GM12865 (cell line): ENCODE measurements at regions not wholly inside any gene's neighbourhood (a gene's known extent, or its start where the extent isn't known, plus 50 kb on each side); places are given as distances from the start of the nearest gene placed in this dataset.

ENCODE experiments used
- DNase-seq: peaks from one replicate; pipeline ENCODE4 v3.0.0; 2010; ENCODE audit warnings: low read depth
- H3K4me3 ChIP-seq: 2 replicates; pipeline ENCODE4 v1.5.1; 2011; ENCODE audit warnings: mild to moderate bottlenecking, low read depth, low read length, control low read depth
- TF ChIP-seq, protein P1 (sequence below): IDR thresholded peaks from 2 replicates; pipeline ENCODE4 v1.5.1; 2011; ENCODE audit warnings: low read length, control low read depth, low read depth, inconsistent platforms; ENCODE audit not compliant: insufficient read depth; ENCODE audit errors: missing control alignments

DNA sequence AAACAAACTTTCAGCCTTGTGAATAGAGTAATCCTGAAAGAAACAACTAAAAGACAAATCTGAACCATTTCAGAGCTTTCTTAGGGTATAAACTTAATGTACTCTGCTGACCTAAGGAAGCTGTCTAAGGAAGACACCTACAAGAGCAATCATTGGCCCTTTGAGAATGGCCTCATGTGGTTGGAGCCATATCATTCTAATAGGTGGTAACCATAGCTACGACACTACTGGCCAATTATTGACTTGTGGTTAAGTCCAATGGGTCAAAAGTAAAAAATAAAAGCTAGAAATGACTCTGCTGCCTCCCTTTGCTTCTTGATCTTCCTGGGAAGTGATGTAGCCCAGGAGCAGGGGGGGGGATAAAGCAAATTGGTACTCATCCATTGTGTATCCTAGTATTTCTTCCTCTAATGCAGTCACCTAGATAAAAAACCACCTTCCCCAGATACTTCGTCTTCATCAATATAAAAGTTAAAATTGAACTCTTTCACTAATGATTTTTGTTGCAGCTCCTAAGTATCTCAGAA is 547.0 kb downstream of the ARAP2 start:
- DNase-seq: no peak
- TF ChIP-seq, protein P1, sequence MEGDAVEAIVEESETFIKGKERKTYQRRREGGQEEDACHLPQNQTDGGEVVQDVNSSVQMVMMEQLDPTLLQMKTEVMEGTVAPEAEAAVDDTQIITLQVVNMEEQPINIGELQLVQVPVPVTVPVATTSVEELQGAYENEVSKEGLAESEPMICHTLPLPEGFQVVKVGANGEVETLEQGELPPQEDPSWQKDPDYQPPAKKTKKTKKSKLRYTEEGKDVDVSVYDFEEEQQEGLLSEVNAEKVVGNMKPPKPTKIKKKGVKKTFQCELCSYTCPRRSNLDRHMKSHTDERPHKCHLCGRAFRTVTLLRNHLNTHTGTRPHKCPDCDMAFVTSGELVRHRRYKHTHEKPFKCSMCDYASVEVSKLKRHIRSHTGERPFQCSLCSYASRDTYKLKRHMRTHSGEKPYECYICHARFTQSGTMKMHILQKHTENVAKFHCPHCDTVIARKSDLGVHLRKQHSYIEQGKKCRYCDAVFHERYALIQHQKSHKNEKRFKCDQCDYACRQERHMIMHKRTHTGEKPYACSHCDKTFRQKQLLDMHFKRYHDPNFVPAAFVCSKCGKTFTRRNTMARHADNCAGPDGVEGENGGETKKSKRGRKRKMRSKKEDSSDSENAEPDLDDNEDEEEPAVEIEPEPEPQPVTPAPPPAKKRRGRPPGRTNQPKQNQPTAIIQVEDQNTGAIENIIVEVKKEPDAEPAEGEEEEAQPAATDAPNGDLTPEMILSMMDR: no peak
- H3K4me3 ChIP-seq: no peak overlapping the region

DNA sequence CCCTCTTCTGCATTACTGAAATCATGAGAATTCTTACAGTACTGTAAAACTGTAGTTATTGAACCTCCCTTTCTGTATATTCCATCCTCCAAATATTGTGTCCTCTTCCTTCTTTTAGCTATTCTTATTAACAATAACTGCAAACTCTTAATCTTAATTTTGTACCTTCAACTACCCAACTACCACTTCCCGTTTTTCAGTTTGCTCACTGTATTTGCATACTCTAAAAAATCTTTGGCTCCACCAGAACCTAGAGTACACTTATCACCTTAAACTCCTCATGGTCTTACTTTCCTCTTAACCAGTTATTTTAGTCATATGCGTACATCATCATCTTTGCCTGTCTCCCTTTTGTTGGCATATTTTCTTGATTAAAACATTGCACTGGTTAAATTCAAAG is 543.7 kb downstream of the ARAP2 start:
- TF ChIP-seq, protein P1: no peak
- DNase-seq: no peak
- no peak overlapping the region for H3K4me3 ChIP-seq

DNA sequence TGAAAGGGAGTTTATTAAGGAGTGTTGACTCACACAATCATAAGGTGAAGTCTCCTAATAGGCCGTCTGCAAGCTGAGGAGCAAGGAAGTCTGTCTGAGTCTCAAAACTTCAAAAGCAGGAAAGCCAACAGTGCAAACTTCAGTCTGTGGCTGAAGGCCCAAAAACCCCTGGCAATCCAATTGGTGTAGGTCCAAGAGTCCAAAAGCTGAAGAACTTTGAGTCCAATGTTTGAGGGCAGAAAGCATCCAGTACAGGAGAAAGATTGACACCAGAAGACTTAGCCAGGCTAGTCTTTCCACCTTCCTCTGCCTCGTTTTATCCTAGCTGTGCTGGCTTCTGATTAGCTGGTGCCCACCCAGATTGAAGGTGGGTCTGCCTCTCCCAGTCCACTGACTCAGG is 535.2 kb downstream of the ARAP2 start:
- no peak overlapping the region for H3K4me3 ChIP-seq
- TF ChIP-seq, protein P1: no peak
- no peak for DNase-seq

DNA sequence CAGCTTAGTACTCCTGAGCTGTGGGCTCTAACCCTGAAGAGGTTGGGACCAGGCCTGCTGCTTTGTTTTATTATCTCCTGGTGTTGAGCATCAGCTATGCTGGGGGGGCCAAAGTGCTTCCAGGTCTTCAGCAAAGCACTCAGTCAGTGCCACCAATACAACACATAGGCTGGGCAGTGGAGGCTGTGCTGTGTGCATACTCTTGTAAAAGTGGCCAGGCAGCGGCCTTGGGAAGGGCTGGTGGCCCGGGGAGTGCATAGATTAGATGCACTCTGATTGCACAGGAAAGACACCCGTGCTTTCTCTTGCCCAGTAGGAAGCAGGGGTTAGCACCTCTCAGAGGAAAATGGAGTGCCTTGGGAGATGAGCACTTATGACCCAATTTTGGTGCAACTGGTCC is 534.0 kb downstream of the ARAP2 start:
- no peak overlapping the region for H3K4me3 ChIP-seq
- TF ChIP-seq, protein P1: no peak
- no peak for DNase-seq

DNA sequence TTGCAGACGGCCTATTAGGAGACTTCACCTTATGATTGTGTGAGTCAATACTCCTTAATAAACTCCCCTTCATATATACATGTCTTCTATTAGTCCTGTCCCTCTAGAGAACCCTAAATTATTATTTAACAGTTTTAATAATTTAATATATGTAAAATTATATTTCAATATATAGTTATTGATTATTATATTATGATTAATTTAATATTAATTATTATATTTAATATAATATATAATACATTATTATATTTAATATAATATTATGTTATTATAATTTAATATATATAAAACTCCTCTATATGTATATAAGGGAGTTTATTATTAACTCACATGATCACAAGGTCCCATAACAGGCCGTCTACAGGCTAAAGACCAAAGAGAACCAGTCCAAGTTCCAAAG is 533.2 kb downstream of the ARAP2 start:
- DNase-seq: no peak
- H3K4me3 ChIP-seq: no peak overlapping the region
- TF ChIP-seq, protein P1: no peak

DNA sequence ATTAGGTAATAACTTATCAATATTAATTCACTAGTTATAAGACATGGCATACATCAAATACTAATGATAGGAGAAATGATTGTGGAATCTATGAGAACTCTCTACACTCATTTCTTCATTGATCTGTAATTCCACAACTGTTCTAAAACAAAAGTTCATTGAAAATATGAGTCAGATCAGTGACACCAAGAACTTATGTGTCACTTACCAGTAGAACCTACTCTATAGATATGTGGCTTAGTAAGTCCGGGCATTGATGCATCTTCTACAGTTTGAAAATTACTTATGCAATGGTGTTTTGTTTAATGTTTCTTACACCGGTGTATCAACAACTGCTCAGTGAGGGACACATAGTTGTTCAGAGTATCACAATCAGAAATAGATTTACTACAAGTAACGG is 520.3 kb downstream of the ARAP2 start:
- TF ChIP-seq, protein P1: no peak
- no peak for DNase-seq
- H3K4me3 ChIP-seq: no peak overlapping the region

DNA sequence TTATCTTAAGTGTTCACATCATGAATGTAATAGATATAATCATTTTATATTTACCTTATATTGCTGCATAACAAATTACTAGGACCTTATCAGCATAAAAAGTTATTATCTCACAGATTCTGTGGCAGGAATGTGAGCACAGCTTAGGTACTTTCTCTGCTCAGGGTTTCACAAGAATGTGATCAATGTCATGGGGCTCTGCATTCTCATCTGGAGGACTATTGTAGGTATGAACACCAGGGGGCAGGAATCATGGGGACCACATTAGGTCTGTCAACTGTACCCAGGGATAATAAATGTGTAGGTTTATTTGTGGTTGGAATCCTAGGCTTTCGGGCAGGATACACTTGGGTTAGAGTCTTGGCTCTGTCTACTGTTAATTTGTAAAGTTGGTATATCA is 519.2 kb downstream of the ARAP2 start:
- peak; percentile 18 for DNase-seq
- TF ChIP-seq, protein P1: peak; percentile 37
- no peak overlapping the region for H3K4me3 ChIP-seq
